H9 (cell line): ENCODE measurements at regions not wholly inside any gene's neighbourhood (a gene's known extent, or its start where the extent isn't known, plus 50 kb on each side); places are given as distances from the start of the nearest gene placed in this dataset.
A peak's percentile ranks its signal among the peaks of the same experiment; 100 is the strongest.

Source experiments
- DNase-seq: peaks from one replicate; pipeline ENCODE4 v3.0.0-alpha.2; 2017
- H2AFZ ChIP-seq: one replicate; pipeline ENCODE4 v1.6.1; 2013; ENCODE audit warnings: mild to moderate bottlenecking, low read length, control low read depth, moderate library complexity
- H2AK5ac ChIP-seq: 2 replicates; pipeline ENCODE4 v1.6.1; 2013; ENCODE audit warnings: low read length, control low read depth, mixed read lengths; ENCODE audit not compliant: insufficient read length
- H2BK120ac ChIP-seq: one replicate; pipeline ENCODE4 v1.6.1; 2013; ENCODE audit warnings: low read depth, mild to moderate bottlenecking, low read length, control low read depth, inconsistent platforms; ENCODE audit not compliant: poor library complexity, severe bottlenecking
- H2BK12ac ChIP-seq: 2 replicates; pipeline ENCODE4 v1.6.1; 2013; ENCODE audit warnings: low read length, control low read depth, mixed read lengths, low read depth; ENCODE audit not compliant: insufficient read length
- H2BK15ac ChIP-seq: 2 replicates; pipeline ENCODE4 v1.6.1; 2013; ENCODE audit warnings: low read depth, low read length, control low read depth
- H2BK20ac ChIP-seq: one replicate; pipeline ENCODE4 v1.6.1; 2013; ENCODE audit warnings: low read depth, mild to moderate bottlenecking, low read length, control low read depth, inconsistent platforms; ENCODE audit not compliant: poor library complexity, severe bottlenecking
- H2BK5ac ChIP-seq: 2 replicates; pipeline ENCODE4 v1.6.1; 2013; ENCODE audit warnings: low read length, control low read depth, mixed read lengths; ENCODE audit not compliant: insufficient read length
- H3K14ac ChIP-seq: 2 replicates; pipeline ENCODE4 v1.6.1; 2013; ENCODE audit warnings: low read length, control low read depth; ENCODE audit not compliant: insufficient read depth
- H3K18ac ChIP-seq: 2 replicates; pipeline ENCODE4 v1.6.1; 2013; ENCODE audit warnings: low read depth, mild to moderate bottlenecking, mixed read lengths, low read length, control low read depth; ENCODE audit not compliant: insufficient read length
- H3K23ac ChIP-seq: 2 replicates; pipeline ENCODE4 v1.6.1; 2013; ENCODE audit warnings: low read length, control low read depth, mixed read lengths, low read depth; ENCODE audit not compliant: insufficient read length
- H3K23me2 ChIP-seq: 2 replicates; pipeline ENCODE4 v1.6.1; 2013; ENCODE audit warnings: low read depth, mild to moderate bottlenecking, mixed read lengths, low read length, control low read depth; ENCODE audit not compliant: insufficient read length, poor library complexity, severe bottlenecking
- H3K27ac ChIP-seq: 2 replicates; pipeline ENCODE4 v1.5.1; 2013; ENCODE audit warnings: low read length, control low read depth, mixed read lengths, low read depth; ENCODE audit not compliant: insufficient read length
- H3K27me3 ChIP-seq: 2 replicates; pipeline ENCODE4 v1.6.1; 2013; ENCODE audit warnings: low read length, control low read depth, inconsistent platforms; ENCODE audit not compliant: insufficient read depth
- H3K4ac ChIP-seq: 2 replicates; pipeline ENCODE4 v1.6.1; 2013; ENCODE audit warnings: low read depth, mild to moderate bottlenecking, control low read depth, inconsistent platforms, low read length, moderate library complexity
- H3K4me1 ChIP-seq: 2 replicates; pipeline ENCODE4 v1.6.1; 2013; ENCODE audit warnings: low read length, control low read depth, inconsistent platforms; ENCODE audit not compliant: insufficient read depth
- H3K4me2 ChIP-seq: 2 replicates; pipeline ENCODE4 v1.6.1; 2013; ENCODE audit warnings: low read length, control low read depth, mixed read lengths; ENCODE audit not compliant: insufficient read length, insufficient read depth
- H3K56ac ChIP-seq: 2 replicates; pipeline ENCODE4 v1.6.1; 2013; ENCODE audit warnings: low read depth, mild to moderate bottlenecking, mixed read lengths, low read length, control low read depth; ENCODE audit not compliant: insufficient read length
- H3K79me1 ChIP-seq: 2 replicates; pipeline ENCODE4 v1.6.1; 2013; ENCODE audit warnings: low read depth, mild to moderate bottlenecking, moderate library complexity, low read length, control low read depth, inconsistent platforms; ENCODE audit not compliant: insufficient read depth, poor library complexity, severe bottlenecking
- H3K79me2 ChIP-seq: 2 replicates; pipeline ENCODE4 v1.6.1; 2013; ENCODE audit warnings: low read length, control low read depth, inconsistent platforms; ENCODE audit not compliant: insufficient read depth
- H3K9ac ChIP-seq: 2 replicates; pipeline ENCODE4 v1.6.1; 2013; ENCODE audit warnings: low read length, control low read depth, mixed read lengths; ENCODE audit not compliant: insufficient read length; ENCODE audit errors: extremely low read depth
- H3K9me3 ChIP-seq: one replicate; pipeline ENCODE4 v1.6.1; 2013; ENCODE audit warnings: low read depth, low read length, inconsistent platforms; ENCODE audit not compliant: control insufficient read depth
- H3T11ph ChIP-seq: one replicate; pipeline ENCODE4 v1.6.1; 2013; ENCODE audit warnings: mild to moderate bottlenecking, low read length, control low read depth, inconsistent platforms
- H4K20me1 ChIP-seq: one replicate; pipeline ENCODE4 v1.6.1; 2013; ENCODE audit not compliant: control insufficient read depth, insufficient read length, insufficient read depth
- H4K5ac ChIP-seq: 2 replicates; pipeline ENCODE4 v1.6.1; 2013; ENCODE audit warnings: low read depth, mild to moderate bottlenecking, mixed read lengths, low read length, control low read depth; ENCODE audit not compliant: insufficient read length
- H4K8ac ChIP-seq: replicated peaks from 2 replicates; pipeline ENCODE4 v1.6.1; 2013; ENCODE audit warnings: low read length, control low read depth, mixed read lengths, low read depth; ENCODE audit not compliant: insufficient read length
- H4K91ac ChIP-seq: 2 replicates; pipeline ENCODE4 v1.6.1; 2013; ENCODE audit warnings: low read depth, mild to moderate bottlenecking, moderate library complexity, mixed read lengths, low read length, control low read depth; ENCODE audit not compliant: insufficient read length
- H3K27ac Mint-ChIP-seq, 3 experiments: 2 replicates in 2 of 3; 3 replicates in 1 of 3; pipeline ENCODE4 v1.8.0; 2020 to 2021; ENCODE audit warnings: mixed read lengths in 3 of 3, mild to moderate bottlenecking in 1 of 3, moderate library complexity in 1 of 3
- H3K27me3 Mint-ChIP-seq: 2 replicates; pipeline ENCODE4 v1.8.0; 2021; ENCODE audit warnings: low read depth, mild to moderate bottlenecking, moderate library complexity, mixed read lengths
- H3K36me3 Mint-ChIP-seq, 3 experiments: 2 replicates in 2 of 3; 3 replicates in 1 of 3; pipeline ENCODE4 v1.8.0; 2020 to 2021; ENCODE audit warnings: low read depth in 3 of 3, mixed read lengths in 3 of 3; ENCODE audit not compliant: insufficient read depth in 1 of 3
- H3K4me1 Mint-ChIP-seq, 2 experiments: 2 replicates each; pipeline ENCODE4 v1.8.0; 2020; ENCODE audit warnings: mixed read lengths in 2 of 2
- H3K4me3 Mint-ChIP-seq, 2 experiments: 2 replicates in 1 of 2; 3 replicates in 1 of 2; pipeline ENCODE4 v1.8.0; 2020 to 2021; ENCODE audit warnings: mild to moderate bottlenecking in 2 of 2, mixed read lengths in 2 of 2, moderate library complexity in 1 of 2
- H3K9me3 Mint-ChIP-seq, 2 experiments: 2 replicates in 1 of 2; 3 replicates in 1 of 2; pipeline ENCODE4 v1.8.0; 2020; ENCODE audit warnings: mild to moderate bottlenecking in 2 of 2, mixed read lengths in 2 of 2, moderate library complexity in 1 of 2
- CTCF ChIP-seq: fragments of 200-600 bp; sonication (generic); conservative IDR thresholded peaks from 3 replicates; pipeline ENCODE4 v1.8.0; 2021; ENCODE audit warnings: antibody characterized with exemption, mild to moderate bottlenecking
- WGBS: extraction: QIAGEN DNeasy Blood & Tissue Kit; methylation state at CpG from one replicate; pipeline ENCODE4 v1.1.7; 2013; ENCODE audit warnings: missing lambda C conversion rate, low lambda C conversion rate, mixed read lengths; ENCODE audit not compliant: insufficient read length; ENCODE audit errors: extremely low coverage; 5-methylcytosine and 5-hydroxymethylcytosine counted together

DNA sequence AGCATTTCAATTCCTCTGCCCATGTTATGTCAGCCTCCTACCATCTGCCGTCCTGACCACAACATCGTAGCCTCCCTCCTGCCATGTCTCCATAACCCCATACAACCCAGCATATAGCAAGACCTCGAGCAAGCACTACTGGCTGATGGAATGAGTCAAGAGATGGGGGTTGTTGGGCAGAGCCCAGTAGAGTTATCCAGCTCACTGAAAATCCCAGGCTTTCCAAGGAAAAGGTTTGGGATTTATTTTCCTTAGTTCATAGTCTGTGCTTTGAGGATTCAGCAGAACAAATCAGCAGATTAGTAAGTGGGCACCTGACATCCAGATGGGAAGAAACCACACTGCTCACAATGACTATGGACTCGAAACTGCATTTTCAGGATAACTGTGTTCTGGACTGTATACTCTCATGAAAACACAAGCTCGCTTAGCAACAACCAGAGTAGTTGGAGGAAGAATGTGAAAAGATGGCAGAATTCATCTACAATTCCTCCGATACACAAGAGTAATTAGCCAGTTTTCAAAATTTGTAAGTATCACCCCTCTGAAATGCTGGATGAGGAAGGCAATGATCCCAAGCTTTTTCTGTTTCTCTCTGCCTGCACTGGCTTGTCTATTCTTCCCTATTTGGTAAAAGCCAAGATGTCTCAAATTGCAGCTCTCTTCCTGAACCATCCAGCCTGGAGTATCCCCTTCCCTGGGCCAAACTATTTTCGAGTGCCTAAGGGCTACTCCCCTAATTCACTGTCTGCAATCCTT, 186.2 kb upstream of the TBL1X start:
- Histone ChIP-seq H3K23me2 (no peaks in the 10 kb centered on the region), H3K27me3 (no peaks in the 10 kb centered on the region), H3K79me1 (no peaks in the 10 kb centered on the region), H3K18ac (no peak overlapping the region), H2BK12ac (peak overlapping the region; percentile 67), H2BK5ac (no peak overlapping the region), H3K14ac (no peak overlapping the region), H2BK15ac (no peak overlapping the region), H3K9me3 (no peaks in the 10 kb centered on the region), H3T11ph (no peak overlapping the region), H3K9ac (no peak overlapping the region), H3K27ac (no peak overlapping the region), H3K79me2 (no peaks in the 10 kb centered on the region), H4K8ac (no peak overlapping the region), H2AFZ (no peak overlapping the region), H4K20me1 (no peaks in the 10 kb centered on the region), H3K23ac (no peak overlapping the region), H3K56ac (no peak overlapping the region), H3K4me2 (no peak overlapping the region), H3K4me1 (peaks cover 5% of the 10 kb centered on the region; the same call in 1 of the 2 replicates), H3K4ac (no peak overlapping the region), H2BK20ac (no peak overlapping the region), H4K91ac (no peak overlapping the region), H2AK5ac (no peak overlapping the region), H4K5ac (no peak overlapping the region), H2BK120ac (no peak overlapping the region)
- no peak for DNase-seq
- no peak overlapping the region; a peak in 1 of 5 replicates for H3K4me3 Mint-ChIP-seq
- H3K9me3 Mint-ChIP-seq: peaks cover 0 to 53% of the 10 kb centered on the region in 2 experiments; a peak in 3 of 5 replicates
- H3K27me3 Mint-ChIP-seq: peaks cover 3% of the 10 kb centered on the region; the same call in 1 of the 2 replicates
- peaks cover 13 to 17% of the 10 kb centered on the region in 2 experiments for H3K4me1 Mint-ChIP-seq
- 0 out of 7 replicates have a peak overlapping the region, but pooled peaks of 1 of the 3 experiments have one; percentile 4 for H3K27ac Mint-ChIP-seq
- H3K36me3 Mint-ChIP-seq: no peaks in the 10 kb centered on the region; a peak in 1 of 7 replicates
- WGBS: no CpG with 5 or more reads among the region's 7 CpGs
- no peak for TF ChIP-seq CTCF
